Prostate gland (tissue), 2 donors: ENCODE measurements at regions not wholly inside any gene's neighbourhood (a gene's known extent, or its start where the extent isn't known, plus 50 kb on each side); places are given as distances from the start of the nearest gene placed in this dataset.

Source experiments
- DNase-seq: peaks from one replicate; pipeline ENCODE4 v3.0.0-alpha.2; 2019; ENCODE audit warnings: low spot score
- H3K27ac ChIP-seq, 2 donors: fragments of 200-600 bp; sonication (generic); 2 replicates each; pipeline ENCODE4 v1.5.1; 2017 to 2019
- H3K27me3 ChIP-seq: fragments of 200-600 bp; sonication (generic); replicated peaks from 2 replicates; pipeline ENCODE4 v1.5.1; 2019; ENCODE audit not compliant: insufficient read depth
- H3K36me3 ChIP-seq, 2 donors: fragments of 200-600 bp; sonication (generic); 1 replicate in 1 of 2; 2 replicates in 1 of 2; pipeline versions ENCODE4 v1.5.1 to v1.8.1; 2017 to 2019
- H3K4me1 ChIP-seq: fragments of 200-600 bp; sonication (generic); replicated peaks from 2 replicates; pipeline ENCODE4 v1.5.1; 2019
- H3K4me3 ChIP-seq, 2 donors: fragments of 200-600 bp; sonication (generic); 2 replicates each; pipeline ENCODE4 v1.5.1; 2017 to 2019
- H3K9me3 ChIP-seq: fragments of 200-600 bp; sonication (generic); 2 replicates; pipeline ENCODE4 v1.5.1; 2017
- CTCF ChIP-seq, 4 experiments: fragments of 200-600 bp in 2 of 4; fragments of 450-650 bp in 2 of 4; sonication (generic) in 2 of 4; IDR thresholded peaks; 1 replicate in 3 of 4; 2 replicates in 1 of 4; pipeline ENCODE4 v1.5.1; 2016 to 2019; ENCODE audit warnings: antibody characterized with exemption in 4 of 4, mild to moderate bottlenecking in 2 of 4, moderate library complexity in 2 of 4
- POLR2A ChIP-seq: fragments of 450-650 bp; IDR thresholded peaks from one replicate; pipeline ENCODE4 v1.6.1; 2016; ENCODE audit warnings: antibody characterized with exemption, mild to moderate bottlenecking
- POLR2AphosphoS5 ChIP-seq: sonication (generic); formaldehyde crosslinking; IDR thresholded peaks from one replicate; pipeline ENCODE4 v1.6.1; 2017; ENCODE audit warnings: antibody characterized with exemption
- WGBS: methylation state at CpG from one replicate; pipeline ENCODE4 v1.1.5; 2018; 5-methylcytosine and 5-hydroxymethylcytosine counted together
- intact Hi-C: fragments of 100-400 bp; cut with DNase I; formaldehyde crosslinking; loops from one replicate; pipeline ENCODE4 v1.14.2; 2022

- no peak overlapping the region for H3K4me3 ChIP-seq
- no peak for TF ChIP-seq CTCF (IDR thresholded peaks at IDR 0.05)
- no peak for TF ChIP-seq POLR2A
- no peak for TF ChIP-seq POLR2AphosphoS5
- H3K27ac ChIP-seq = no peak overlapping the region
- H3K4me1 ChIP-seq = no peaks in the 10 kb centered on the region
- H3K36me3 ChIP-seq = no peaks in the 10 kb centered on the region
- 6% methylated on average over 25 of the region's 25 CpGs for WGBS
- H3K9me3 ChIP-seq = no peaks in the 10 kb centered on the region
- intact Hi-C loops = no loop called here
- no peak for DNase-seq
- peaks cover 2% of the 10 kb centered on the region for H3K27me3 ChIP-seq
Measured at GRCh38 chrX:137425273-137425902, 140.5 kb upstream of the ZIC3 start.

- Histone ChIP-seq H3K27me3 (peaks cover 2% of the 10 kb centered on the region), H3K4me3 (no peak overlapping the region), H3K36me3 (no peaks in the 10 kb centered on the region), H3K9me3 (no peaks in the 10 kb centered on the region), H3K4me1 (no peaks in the 10 kb centered on the region), H3K27ac (no peak overlapping the region)
- DNase-seq = no peak
- WGBS = 8% methylated on average over 7 of the region's 15 CpGs
- no peak for TF ChIP-seq POLR2A
- no peak for TF ChIP-seq CTCF (IDR thresholded peaks at IDR 0.05)
- TF ChIP-seq POLR2AphosphoS5 = no peak
- intact Hi-C loops = no loop called here
Measured at GRCh38 chrX:137424679-137425078, 141.2 kb upstream of the ZIC3 start.

GRCh38 chrX:137423241-137423640, 142.7 kb upstream of the ZIC3 start:
- H3K27ac ChIP-seq = no peak overlapping the region
- H3K27me3 ChIP-seq = no peaks in the 10 kb centered on the region
- no peaks in the 10 kb centered on the region for H3K9me3 ChIP-seq
- no peak for DNase-seq
- no peaks in the 10 kb centered on the region for H3K36me3 ChIP-seq
- TF ChIP-seq CTCF (IDR thresholded peaks at IDR 0.05) (no peak), POLR2A (no peak), POLR2AphosphoS5 (no peak)
- 18% methylated on average over 3 of the region's 3 CpGs for WGBS
- H3K4me3 ChIP-seq = no peak overlapping the region
- intact Hi-C loops = no loop called here
- H3K4me1 ChIP-seq = no peaks in the 10 kb centered on the region

- H3K4me3 ChIP-seq = no peak overlapping the region
- H3K9me3 ChIP-seq = no peaks in the 10 kb centered on the region
- H3K4me1 ChIP-seq = no peaks in the 10 kb centered on the region
- H3K27me3 ChIP-seq = no peaks in the 10 kb centered on the region
- DNase-seq = no peak
- TF ChIP-seq POLR2A = no peak
- no peak for TF ChIP-seq CTCF (IDR thresholded peaks at IDR 0.05)
- no peak for TF ChIP-seq POLR2AphosphoS5
- H3K27ac ChIP-seq = no peak overlapping the region
- H3K36me3 ChIP-seq = no peaks in the 10 kb centered on the region
- WGBS = 19% methylated on average over 2 of the region's 2 CpGs
- intact Hi-C loops = no loop called here
Measured at GRCh38 chrX:137418086-137418485, 147.8 kb upstream of the ZIC3 start.

- Histone ChIP-seq H3K4me3 (no peak overlapping the region), H3K27me3 (no peaks in the 10 kb centered on the region), H3K27ac (no peak overlapping the region), H3K4me1 (no peaks in the 10 kb centered on the region), H3K9me3 (no peaks in the 10 kb centered on the region), H3K36me3 (no peaks in the 10 kb centered on the region)
- intact Hi-C loops = no loop called here
- DNase-seq = no peak
- 53% methylated on average over 3 of the region's 3 CpGs for WGBS
- TF ChIP-seq POLR2AphosphoS5 (no peak), POLR2A (no peak), CTCF (IDR thresholded peaks at IDR 0.05) (no peak)
Measured at GRCh38 chrX:137413190-137413589, 152.7 kb upstream of the ZIC3 start.
